ENCODE measurements at regions not wholly inside any gene's neighbourhood (a gene's known extent, or its start where the extent isn't known, plus 50 kb on each side); places are given as distances from the start of the nearest gene placed in this dataset.

GRCh38 chr3:55413236-55413635, 73.9 kb downstream of the WNT5A start:
- no peak for DNase-seq (ENCODE audit: low spot score)

DNA sequence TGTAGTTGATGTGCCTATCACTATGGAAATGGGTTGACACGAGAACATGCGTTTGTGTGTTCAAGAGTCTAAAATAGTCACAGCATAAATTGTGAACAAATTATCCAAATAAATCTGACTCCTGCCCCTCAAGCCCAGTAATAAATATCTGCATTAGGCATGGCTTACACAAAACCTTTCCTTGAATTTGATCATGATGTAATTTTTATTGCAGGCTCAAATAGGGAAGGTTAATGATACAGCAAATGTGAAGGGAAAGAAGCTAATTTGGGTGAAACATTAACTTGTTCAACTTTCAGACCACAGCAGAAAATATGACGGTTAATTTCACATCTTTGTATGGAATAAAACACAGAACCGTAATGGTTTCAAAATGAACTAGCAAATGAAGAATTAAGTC, 74.6 kb downstream of the WNT5A start:
- no peak for DNase-seq (ENCODE audit: low spot score)

DNA sequence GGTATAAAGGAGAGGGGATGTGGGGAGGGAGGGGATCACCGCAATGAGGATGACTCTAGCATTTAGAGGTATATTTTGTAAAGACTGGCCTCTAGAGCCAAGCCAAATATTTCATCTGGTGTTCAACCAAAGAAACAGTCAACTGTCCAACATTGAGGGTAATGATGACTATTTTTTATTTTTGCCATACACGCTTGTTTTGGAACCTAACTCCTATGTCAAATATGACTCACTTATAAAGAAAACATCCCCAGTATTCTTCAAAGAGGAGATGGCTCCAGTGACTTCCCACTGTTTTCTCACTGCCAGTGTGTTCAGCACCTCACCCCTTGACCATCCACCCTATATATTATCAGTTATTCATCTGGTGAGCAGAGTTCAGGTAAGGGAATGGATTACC, 77.3 kb downstream of the WNT5A start:
- DNase-seq (ENCODE audit: low spot score) = no peak

DNA sequence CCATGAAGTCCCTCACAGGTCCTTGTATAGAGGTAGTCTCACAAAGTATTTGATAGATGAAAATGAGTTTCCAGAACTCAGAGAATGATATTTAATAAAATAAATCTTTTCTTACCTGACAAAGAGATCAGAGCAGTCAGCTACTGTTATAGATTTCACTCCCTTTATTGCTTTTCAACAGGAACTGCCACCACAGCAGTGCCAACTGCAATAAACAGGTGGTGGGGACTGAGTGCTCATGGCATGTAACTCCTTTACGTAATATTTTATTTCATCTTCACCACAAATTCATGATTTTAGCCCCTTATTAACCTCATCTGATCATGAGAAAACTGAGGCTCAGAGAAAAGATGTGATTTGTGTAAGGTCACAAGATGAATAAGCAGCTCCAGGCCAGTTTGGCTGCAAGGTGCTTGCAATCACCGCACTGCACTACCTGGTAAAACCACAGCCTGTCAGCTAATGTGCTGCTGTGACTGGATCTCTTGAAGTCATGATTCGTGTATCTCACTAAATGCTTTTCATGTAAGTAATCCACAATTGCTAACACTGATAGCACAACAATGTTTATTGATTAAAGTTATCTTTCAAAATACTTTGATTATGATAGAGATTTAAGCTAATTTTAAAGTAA, 78.8 kb downstream of the WNT5A start:
- DNase-seq (ENCODE audit: low spot score) = no peak

- no peak for DNase-seq (ENCODE audit: low spot score)
Observed at GRCh38 chr3:55407426-55407820, 79.7 kb downstream of the WNT5A start.

DNA sequence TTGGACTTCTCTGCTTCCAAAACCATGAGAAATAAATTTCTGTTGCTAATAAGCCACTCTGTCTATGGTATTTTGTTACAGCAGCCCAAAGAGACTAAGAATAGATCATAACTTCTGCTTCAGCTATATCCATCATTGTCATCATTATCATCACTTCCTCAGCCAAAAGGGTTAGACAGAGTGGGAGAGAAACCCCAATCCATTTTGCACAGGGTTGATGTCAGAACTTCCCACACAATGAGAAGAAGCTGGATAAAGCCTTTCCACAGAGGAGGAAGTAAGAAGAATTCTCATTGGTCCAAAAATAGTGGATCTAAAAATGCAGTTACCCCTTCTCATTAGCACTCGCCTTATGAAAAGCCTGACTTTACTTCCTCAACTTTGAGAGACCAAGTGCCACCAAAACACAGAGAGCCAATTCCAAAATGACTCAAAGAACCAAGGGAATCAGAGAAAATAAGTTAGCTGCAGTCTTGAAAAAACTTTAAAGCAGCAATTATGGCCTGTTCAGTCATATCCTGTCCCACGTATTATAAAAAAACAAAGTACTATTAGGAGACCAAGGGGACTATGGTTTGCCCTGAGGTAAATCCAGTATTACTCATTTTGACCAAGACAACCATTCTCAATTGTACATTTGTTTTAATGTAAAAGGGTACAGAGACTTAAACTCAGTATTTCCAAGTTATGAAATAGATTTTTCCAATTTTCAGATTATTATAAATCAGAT, 80.2 kb downstream of the WNT5A start:
- DNase-seq (ENCODE audit: low spot score) = no peak

DNA sequence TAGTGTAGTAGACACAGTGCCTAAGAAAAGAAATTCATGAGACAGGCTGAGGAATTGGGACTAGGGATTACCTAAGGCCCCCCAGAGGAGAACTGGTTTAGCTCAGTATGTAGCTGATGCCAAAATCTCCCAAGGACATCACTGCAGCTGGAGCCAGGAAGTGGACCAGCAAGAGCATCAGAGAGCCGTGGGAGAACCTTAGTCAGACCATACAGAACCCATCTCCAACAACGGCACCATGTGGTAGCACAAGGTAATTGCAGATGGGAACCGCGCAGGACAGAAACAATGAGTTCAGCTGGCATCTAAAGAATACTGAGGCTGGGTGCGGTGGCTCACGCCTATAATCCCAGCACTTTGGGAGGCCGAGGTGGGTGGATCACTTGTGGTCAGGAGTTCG, 81.7 kb downstream of the WNT5A start:
- DNase-seq (ENCODE audit: low spot score) = peak; percentile 34

- no peak for DNase-seq (ENCODE audit: low spot score)
Observed at GRCh38 chr3:55402886-55403609, 84.1 kb downstream of the WNT5A start.

- DNase-seq (ENCODE audit: low spot score) = no peak
Observed at GRCh38 chr3:55380561-55380960, 106.5 kb downstream of the WNT5A start.

DNA sequence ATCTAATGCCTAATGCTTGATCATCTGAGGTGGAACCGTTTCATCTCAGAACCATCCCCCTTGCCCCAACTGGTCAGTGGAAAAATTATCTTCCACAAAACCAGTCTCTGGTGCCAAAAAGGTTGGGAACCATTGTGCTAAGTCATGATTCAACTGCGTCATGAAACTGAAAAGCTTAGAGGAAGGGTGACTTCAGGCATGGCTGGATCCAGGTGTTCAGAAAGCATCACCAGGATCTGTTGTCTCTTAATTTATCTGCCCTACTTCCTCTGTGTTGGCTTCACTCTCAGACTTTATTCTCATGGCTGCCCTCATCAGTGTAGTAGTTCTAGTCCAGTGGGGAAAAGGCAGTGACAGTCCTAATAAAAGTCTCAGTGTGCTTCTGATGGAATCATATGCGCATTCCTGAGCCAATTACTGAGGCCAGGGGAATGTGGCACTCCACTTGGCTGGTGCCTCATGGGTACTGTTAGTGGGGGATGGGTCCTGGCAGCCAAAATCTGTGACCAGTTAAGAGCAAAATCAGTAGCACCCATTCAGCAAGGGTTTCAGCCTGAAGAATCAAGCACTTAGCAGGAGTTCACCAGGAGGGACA, 110.3 kb downstream of the WNT5A start:
- no peak for DNase-seq (ENCODE audit: low spot score)

DNA sequence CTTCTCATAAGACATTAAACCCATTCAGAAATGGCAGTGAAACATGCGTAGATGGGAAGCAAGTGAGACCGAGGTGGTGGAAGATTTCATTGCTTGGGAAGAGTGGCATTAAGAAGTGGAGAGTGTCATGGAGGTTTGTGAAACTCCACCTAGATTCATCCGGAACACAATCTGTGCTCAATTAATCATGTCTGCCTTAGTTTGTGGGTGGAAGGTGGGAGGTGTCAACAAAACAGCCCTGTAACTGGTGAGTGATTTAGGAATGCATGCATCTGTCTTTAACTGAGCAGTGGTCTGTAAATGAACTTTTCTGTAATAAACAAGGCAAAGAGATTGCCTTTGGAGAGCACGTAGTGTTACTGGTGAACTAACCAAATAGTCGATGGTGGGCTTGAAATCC, 113.7 kb downstream of the WNT5A start:
- no peak for DNase-seq (ENCODE audit: low spot score)

GRCh38 chr3:55370272-55370671, 116.8 kb downstream of the WNT5A start:
- DNase-seq (ENCODE audit: low spot score) = no peak

GRCh38 chr3:55369141-55369847, 117.8 kb downstream of the WNT5A start:
- DNase-seq (ENCODE audit: low spot score) = no peak

DNA sequence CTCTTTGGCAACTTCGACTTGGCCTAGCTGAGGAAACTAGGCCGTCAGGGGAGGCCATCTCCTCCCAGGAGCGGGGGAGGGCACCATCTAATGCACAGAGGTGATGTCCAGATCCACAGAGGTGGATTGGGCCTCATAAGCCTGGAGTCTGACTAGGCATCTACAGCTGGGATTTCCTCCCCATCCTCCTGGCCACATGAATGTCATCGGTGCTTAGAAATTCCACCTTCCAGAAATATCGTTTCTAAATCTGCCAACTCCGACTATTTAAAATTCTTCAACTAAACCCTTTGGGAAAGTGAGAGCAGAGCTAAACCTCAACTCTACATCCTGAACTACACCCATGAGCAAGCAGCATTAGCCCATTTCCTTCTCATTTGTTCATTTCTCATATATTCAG, 118.7 kb downstream of the WNT5A start:
- DNase-seq (ENCODE audit: low spot score) = no peak

GRCh38 chr3:55367384-55367783, 119.7 kb downstream of the WNT5A start:
- no peak for DNase-seq (ENCODE audit: low spot score)

DNA sequence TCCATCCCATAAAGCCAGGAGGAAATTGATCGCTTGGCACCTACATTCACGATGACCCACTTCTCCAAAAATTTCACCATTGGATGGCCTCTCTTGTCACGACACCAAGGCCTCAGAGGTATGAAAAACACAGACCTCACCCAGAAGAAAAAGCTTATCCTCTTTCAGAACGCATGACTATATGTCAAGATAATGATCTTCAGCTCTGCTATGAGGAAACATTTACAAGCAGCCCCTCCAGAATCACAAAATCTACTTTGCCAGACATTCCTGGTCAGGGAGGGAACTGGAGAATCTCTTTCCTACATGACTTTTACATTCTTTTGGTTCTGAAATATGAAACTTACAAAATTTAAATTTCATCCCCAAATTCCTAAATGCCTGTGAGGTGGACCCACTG, 122.7 kb downstream of the WNT5A start:
- no peak for DNase-seq (ENCODE audit: low spot score)

DNA sequence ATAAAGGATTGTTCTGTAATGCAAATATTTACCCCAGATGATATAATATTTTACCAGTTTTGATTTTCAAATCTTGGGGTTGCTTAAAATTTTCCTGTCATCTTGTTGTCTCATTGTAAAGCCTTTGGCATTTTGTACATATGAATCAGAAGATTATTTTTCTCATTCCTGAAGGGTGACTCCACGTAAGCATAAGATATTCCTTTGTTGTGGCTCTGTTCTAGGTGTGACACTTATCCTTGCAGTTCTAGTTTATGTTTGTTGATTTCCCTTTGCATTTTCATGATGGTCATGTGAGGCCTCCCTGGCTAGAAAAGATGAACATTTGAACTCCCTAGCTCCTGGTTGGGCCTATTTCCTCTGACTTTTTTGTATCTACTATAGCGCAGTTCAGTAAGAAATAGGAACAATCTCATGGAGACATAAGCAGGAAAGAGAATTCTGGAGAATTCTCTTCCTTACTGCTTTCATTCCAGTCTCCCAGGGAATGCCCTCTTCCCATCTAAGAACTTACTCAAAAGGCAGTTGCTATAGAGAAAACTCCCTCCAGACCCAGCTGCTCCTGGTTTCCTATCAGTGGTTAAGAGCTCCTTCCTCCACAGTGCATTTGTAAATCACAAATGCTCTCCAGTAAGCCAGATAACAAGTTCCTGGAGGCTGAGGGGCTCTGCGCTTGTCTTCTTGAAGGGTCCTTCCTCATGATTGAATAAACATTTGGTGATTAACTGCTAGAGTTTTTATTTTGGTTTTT, 124.7 kb downstream of the WNT5A start:
- no peak for DNase-seq (ENCODE audit: low spot score)

DNA sequence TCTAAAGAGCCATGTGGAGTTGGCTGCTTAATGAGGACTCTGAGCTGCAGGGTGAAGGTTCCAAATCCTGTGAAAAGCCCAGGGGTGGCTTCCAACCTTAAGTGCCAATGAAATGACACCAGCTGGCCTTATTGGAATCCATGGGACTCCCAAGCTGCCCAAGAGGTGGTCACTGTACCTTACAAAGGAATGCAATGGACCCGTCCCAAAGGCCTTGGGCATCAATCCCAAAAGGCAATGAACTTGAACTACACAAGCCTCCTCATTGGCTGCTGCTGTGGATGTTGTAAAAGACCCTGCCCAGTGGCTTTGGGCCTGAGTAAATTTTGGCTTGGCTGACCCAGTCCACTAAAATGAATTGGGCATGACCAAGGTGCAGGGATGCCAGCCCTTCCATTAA, 129.3 kb downstream of the WNT5A start:
- DNase-seq (ENCODE audit: low spot score) = no peak

GRCh38 chr3:55352668-55353067, 134.4 kb downstream of the WNT5A start:
- no peak for DNase-seq (ENCODE audit: low spot score)

DNA sequence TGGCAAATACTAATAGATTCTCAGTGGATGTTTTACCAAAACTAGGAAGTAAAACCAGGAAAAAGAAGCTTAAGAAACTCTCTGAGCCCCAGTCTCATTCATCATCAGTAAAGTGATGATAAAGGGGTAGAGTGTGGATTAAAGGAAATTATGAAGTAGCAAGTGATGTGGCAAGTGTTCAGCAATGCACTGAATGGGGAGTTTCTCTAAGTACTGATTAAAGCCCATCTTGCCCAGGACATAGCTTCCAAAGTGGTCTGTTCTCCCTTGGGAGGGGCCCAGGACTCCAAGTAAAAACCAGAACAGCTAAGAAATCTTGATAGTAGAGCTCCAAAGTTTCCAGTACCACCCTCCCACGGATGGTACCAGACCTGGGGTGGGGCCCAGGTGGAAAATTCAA, 137.3 kb downstream of the WNT5A start:
- DNase-seq (ENCODE audit: low spot score) = no peak

DNA sequence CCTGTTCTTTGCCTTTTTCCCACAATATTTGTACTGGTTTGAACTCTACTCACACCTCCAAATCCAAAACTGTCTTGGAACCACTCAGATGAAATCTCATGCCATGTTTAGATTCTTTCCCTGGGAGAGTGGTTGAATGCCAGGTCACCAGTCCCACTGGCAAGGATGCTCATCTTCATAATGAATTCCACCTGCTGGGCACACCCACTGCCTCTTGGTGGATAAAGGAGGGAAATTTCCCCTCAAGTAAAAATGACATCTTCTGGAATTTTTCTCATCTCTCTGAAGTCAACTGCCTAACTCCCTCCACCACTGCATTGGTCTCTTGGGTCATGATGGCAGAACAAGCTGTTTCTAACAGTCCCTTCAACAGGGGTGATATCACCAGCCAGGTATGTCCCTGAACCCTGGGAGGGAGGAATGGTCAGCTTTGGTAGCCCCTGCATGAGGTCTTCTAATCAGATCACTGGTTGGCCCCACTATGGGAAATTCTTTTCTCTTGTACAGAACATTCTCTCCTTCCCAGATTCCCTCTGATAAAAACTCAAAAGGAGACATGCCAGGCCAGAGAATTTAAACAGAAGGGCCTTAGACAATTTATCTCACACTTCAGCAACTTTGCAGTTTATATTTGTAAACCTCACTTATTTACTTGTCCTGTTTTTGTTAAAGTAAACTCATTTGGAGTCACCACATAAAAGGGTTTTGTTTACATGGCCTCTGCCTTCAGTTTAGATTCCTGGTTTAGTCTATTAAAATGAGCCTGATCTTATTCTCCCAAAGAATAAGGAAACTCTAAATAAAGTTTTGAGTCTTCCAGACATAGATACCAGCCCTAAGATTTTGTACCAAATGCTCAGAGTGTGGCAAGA, 143.4 kb downstream of the WNT5A start:
- no peak for DNase-seq (ENCODE audit: low spot score)

Data from D341Med (cell line).